H1 (cell line): ENCODE measurements at regions not wholly inside any gene's neighbourhood (a gene's known extent, or its start where the extent isn't known, plus 50 kb on each side); places are given as distances from the start of the nearest gene placed in this dataset.

ENCODE experiments used
- BRCA1 ChIP-seq: IDR thresholded peaks from 2 replicates; pipeline ENCODE4 v1.6.1; 2012; ENCODE audit warnings: low read depth, low read length, improper control_type of control experiment
- KDM4A ChIP-seq: IDR thresholded peaks from one replicate; pipeline ENCODE4 v1.7.1; 2012; ENCODE audit warnings: low read depth, mild to moderate bottlenecking, moderate library complexity, low read length, inconsistent platforms; ENCODE audit not compliant: severe bottlenecking
- NRF1 ChIP-seq: IDR thresholded peaks from 2 replicates; pipeline ENCODE4 v1.6.1; 2011; ENCODE audit warnings: mild to moderate bottlenecking, low read depth, low read length, improper control_type of control experiment
- RNF2 ChIP-seq: fragments of 200-900, 300-1000 bp; sonication (generic); IDR thresholded peaks from 2 replicates; pipeline ENCODE4 v1.7.1; 2016; ENCODE audit warnings: borderline replicate concordance, low read depth, mild to moderate bottlenecking, antibody characterized with exemption, low read length; ENCODE audit not compliant: poor library complexity, severe bottlenecking; ENCODE audit errors: missing control alignments

DNA sequence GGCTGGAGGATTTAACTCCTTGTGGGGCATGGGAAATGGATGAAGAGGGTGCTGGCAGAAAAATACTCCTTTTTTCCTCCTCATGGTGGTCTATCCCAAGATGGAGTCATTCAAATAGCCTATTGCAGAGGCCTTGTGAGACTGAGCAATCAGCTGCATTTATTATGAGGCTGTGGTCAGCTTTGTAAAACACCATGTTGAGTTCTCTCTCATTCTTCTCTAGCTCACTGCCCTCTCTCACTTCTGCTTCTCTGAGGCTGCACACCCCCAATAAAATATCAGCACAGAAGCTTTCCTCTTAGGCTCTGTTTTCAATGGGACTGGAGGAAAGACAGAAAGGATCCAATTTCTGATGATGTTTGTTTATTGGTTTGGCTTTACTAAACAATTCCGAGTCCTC, 467.1 kb downstream of the ADCYAP1 start (continued):
- TF ChIP-seq RNF2 (no peak), BRCA1 (no peak), KDM4A (no peak), NRF1 (no peak)
